Fibroblast of skin of right quadriceps (primary cell): ENCODE measurements at regions not wholly inside any gene's neighbourhood (a gene's known extent, or its start where the extent isn't known, plus 50 kb on each side); places are given as distances from the start of the nearest gene placed in this dataset.
A peak's percentile ranks its signal among the peaks of the same experiment; 100 is the strongest.
"Not testable (repeated sequence)": the region's sequence is repeated elsewhere in the genome, so short reads cannot be mapped to it uniquely, and the experiment has no call there.

ENCODE experiments used
- DNase-seq: peaks from one replicate; pipeline ENCODE4 v3.0.0-alpha.2; 2013

GRCh38 chr16:59586331-59586730, 852.2 kb upstream of the GOT2 start:
- no peak for DNase-seq

GRCh38 chr16:59574296-59574695, 840.2 kb upstream of the GOT2 start:
- DNase-seq = peak; percentile 3

DNA sequence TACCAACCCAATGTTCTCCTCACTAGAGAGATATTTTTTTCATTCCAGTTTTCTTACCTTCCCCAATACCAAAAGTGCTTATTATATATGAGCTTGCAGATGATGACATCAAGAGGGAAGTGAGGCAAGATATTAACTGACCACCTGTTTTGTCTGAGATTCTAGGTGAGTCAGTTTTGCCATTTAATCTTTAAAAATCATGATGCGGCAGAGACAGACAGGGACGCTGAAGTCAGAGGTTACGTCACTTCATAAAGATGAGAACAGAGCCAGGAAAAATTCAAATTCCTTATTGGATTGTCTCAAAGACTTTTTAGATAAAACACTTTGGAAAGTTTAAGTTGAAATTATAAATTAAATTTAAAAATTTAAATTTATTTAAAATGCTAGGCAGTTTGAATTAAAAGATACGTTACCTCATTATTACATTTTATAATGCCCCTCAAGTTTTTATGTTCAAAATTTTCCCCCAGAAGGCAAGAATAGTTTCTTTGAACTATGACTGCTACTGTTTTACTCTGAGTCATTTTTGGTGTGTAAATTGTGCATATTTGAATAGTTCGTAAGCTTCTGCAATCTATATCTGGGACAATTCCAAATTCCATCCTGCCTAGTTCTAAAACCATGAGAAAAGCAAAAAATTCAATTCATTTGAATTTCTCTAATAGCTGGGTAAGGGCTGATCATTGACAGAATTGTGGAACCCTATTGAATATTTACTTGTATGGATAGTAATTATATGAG, 839.6 kb upstream of the GOT2 start:
- peak; percentile 91 for DNase-seq

DNA sequence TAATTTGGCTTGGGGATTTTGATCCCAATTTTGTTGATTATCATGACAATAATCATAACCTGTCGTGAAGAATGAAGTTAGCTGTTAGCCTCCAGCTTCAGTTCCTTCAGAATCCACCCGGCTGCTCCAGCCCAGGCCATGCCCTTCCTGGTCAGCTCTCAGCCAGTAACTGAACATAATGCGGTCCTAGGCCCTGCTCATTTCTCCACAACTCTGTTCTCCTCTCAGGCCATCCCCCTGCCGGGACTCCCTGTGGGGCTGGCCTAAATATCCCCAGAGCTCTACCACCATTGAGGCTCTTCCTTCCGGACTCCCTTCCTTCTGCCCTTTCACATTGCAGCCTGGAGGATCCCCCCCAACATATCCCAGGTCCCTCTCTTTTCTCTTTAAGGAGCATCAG, 833.4 kb upstream of the GOT2 start:
- DNase-seq = no peak

DNA sequence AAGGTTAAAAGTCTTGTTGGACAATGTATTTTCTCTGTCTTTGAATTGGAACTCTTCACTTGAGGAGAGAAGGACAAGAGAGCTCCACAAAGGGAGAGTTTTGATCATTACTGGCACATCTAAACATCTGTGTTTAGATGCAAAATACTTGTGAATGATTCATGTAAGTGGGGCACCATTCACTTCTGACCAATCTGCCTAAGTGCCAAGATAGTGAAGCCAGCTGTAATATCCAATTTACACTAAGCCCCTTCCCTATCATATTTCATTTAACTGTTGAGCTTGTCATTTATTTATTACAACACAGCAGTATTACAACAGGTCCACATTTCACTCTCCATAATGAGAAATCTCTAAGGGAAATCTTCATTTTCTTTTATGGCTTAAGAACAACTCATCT, 832.3 kb upstream of the GOT2 start:
- DNase-seq = peak; percentile 5

- DNase-seq = no peak
Measured at GRCh38 chr16:59558679-59559078, 824.6 kb upstream of the GOT2 start.

GRCh38 chr16:59552164-59552563, 818.0 kb upstream of the GOT2 start:
- no peak for DNase-seq

DNA sequence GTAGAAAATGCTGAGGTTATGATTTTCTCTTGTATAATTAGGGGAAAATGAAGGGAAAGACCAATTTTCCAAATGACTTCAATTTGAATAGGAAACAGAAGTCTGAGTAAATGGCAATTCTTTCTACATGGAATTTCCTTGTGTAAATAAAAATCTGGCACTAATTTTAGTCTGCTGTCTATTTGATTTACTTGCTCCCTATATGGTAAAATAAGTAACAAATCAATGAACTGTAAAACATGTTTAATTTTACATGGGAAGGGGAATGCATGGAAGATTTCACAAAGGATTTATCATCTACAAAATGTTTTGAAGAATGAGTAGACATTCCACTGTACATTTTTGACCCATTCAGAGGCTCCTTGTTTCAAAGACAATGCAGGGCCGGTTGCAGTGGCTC, 811.6 kb upstream of the GOT2 start:
- DNase-seq = peak; percentile 51

- DNase-seq = peak; percentile 84
Measured at GRCh38 chr16:59543641-59544040, 809.5 kb upstream of the GOT2 start.

DNA sequence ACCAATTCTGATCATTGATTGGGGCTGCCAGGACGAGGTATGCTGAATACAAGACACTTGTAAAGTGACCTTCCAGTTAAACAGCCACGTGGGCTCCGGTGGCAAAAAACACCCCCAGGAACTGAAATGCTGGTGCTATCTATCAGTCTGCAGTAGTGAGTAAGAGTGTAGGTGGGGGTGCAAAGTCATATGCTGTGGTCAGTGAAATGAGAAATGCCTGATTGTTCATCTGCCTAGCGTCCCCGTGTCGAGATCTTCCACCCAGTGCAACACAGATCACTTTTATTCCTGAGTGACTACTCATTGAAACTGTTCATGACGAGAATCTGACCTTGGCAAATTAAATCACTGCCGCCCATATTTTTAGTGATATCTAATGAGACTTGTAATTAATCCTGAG, 806.5 kb upstream of the GOT2 start:
- no peak for DNase-seq

DNA sequence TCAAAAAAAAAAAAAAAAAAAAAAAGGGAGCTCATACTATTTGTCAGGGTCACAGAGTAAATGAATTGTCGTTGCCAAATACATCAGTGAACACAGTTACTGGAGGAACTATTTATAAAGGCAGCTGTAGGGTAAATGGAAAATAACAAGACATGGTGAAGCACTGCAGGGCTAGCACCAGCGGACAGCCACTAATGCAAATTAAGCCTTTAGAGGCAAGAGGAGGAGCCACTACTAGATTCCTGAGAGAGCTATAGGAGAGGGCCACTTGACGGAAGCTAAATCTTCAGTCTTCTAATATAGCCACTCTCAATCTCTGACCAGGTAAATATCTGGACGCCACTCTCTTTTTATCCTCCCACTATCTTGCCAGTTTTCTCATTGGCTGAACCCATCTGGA, 801.2 kb upstream of the GOT2 start:
- no peak for DNase-seq

DNA sequence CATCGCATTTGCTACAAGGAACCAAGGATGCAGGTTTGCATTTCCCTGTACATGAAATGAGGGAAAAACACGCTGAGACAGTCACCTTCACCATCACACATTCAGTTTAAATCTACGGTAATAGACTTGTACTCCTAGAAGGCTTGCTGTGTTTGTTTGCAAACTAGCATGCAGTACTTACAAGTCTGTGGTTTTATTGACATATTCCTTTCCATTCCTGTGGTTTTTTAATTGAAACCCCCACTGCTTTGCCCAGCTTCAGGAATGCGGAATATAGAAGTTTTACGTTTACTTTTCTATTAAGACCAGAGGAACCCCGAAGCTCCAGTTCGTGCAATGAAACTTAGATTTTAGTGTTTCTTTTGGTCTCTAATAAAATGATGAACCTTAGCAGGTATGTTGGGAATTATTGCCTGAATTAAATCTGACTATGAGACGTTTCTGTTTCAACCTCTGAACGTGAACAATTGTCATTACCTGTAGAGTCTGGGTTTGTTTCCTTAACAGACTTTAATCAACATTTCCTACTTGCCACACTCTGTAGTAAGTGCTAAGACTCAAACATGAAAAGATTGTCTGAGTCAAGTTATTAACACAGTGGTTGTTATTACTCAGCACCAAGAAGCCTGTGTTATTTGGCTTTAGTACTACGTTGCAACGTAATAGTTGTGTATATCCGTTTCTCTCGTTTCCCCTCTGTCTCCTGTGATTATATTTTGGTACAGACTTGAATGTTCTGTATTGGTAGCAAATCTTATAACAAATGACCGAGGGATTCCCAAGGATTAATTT, 793.3 kb upstream of the GOT2 start:
- peak; percentile 91 for DNase-seq

DNA sequence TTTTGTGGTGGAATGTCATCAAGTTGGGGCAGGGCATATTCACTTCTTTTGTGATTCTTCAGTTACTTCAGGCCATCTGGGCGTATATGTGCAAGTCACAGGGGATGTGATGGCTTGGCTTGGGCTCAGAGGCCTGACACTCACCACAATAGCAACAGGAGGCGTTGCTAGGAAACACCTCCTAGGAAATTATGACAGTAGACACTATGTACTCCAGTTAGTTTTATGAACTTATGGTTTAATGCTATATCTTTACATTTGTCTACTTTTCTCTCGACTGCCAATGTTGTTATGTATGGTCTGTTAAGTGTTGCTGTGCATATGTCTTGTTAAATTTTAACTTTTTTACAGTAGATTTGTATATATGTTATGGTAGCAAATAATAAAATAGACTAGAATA, 788.7 kb upstream of the GOT2 start:
- no peak for DNase-seq

DNA sequence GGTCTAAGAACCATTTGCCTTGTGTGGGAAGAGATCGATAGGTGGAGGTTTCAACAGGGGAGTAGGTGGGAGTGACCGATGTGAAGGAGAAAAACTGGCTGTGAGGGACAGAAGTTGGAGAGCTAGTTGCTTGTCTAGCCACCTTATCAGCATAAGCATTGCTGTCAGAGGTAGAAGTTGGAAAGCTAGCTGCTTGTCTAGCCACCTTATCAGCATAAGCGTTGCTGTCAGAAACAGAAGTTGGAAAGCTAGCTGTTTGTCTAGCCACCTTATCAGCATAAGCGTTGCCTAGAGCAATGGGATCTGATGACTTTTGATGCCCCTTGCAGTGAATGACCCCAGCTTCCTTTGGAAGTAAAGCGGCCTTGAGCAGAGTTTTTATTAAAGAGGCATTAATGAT, 784.6 kb upstream of the GOT2 start:
- DNase-seq = not testable (repeated sequence)

DNA sequence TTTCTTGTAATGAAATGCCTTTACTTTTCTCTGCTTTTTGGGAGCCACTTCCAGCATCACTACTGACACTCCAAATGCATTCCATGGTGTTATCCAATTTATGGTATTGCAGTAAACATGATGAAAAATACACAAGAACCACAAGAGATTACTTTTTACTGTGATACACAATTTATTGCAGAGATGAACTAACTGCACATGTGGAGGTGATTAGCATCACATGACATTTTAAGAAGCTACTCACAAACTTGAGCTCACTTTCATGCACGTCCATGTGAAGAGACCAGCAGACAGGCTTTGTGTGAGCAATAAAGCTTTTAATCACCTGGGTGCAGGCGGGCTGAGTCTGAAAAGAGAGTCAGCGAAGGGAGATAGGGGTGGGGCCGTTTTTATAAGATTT, 780.5 kb upstream of the GOT2 start:
- peak; percentile 41 for DNase-seq

DNA sequence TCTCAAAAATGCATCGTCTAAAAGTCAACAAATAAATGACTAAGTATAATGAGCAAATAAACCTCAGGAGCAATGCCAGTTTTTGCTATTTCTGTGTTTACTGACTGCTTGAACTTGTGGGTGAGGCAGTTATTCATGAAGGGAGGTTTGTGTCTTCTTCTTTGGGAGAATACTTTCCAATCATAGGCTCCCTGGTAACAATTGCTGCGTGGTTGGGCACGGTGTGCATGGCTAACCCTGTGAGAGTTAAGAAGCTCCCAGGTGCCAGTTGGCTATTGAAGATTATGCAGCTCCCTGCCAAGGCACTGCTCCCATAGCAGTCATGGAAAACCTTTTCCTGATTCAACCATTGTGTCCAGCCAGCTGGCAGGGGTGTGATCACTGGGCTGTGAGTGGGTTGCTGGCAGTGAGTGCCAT, 775.9 kb upstream of the GOT2 start:
- no peak for DNase-seq

- no peak for DNase-seq
Measured at GRCh38 chr16:59500601-59501000, 766.5 kb upstream of the GOT2 start.

- DNase-seq = no peak
Measured at GRCh38 chr16:59487067-59487466, 753.0 kb upstream of the GOT2 start.

DNA sequence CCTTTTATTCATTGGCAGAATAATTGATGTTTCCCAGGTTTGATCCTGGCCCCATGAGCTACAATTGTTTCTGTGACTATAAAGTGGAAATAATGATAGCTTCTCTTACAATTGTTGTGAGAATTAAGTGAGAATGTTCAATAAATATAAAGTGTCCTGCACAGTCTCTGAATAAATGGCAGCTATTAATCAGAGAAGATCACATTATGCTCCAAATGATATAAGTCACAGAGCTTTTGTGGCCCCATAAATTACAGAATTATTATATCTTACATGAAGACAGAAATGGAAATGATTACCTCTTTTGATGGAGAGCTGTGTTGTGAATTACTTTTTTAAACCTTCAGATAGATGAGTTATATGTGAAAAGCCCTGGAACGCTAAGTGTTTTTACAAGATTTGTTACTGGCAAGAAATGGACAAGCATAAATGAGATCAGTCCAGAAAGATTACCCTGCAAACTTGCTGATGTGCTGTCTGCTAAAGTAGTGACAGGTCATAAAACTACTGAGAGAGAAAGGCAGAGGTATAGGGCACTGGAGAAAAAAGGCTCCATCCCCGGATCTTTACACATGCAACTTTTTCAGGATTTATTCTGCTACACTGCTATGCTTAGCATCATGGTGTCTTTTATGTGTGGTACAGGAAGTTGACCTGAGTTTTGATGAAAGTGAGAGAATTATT, 750.9 kb upstream of the GOT2 start:
- DNase-seq = no peak

DNA sequence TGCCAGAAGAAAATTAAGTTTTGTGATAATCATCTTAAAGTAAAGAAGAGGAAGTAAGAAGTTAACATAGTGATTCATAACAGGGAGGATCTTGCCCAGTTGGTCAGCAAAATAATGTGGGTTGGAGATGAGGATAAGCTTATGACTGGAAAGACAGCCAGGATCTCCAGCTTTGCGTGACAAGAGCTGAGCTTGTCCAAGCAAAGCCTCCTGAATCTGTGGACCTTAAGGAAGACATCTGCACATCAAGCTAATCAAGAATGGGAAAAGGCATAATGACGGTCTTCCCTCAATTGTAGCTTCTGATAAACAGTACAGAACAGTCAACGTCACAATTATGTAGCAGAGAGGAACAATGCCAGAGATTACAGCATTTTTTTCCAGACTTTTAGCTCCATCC, 744.7 kb upstream of the GOT2 start:
- no peak for DNase-seq

DNA sequence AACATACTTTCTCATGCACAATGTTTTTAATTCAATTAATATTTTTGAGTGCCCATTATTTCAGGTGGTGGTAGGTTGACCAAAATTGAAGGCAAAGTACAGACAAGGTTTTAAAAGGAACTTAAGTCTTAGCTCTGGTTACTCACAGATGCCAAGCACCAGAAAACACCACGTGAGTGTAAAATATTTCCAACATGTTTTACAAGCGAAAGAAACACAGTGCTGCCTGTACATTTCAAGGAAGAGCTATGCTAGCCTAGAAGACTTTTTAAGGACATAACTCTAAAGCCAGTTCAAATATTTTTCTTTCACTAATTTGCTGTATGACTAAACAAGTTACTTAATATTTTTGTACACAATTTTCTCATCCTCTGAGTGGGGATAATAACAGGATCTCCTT, 736.4 kb upstream of the GOT2 start:
- no peak for DNase-seq

- peak; percentile 8 for DNase-seq
Measured at GRCh38 chr16:59469266-59469665, 735.1 kb upstream of the GOT2 start.

DNA sequence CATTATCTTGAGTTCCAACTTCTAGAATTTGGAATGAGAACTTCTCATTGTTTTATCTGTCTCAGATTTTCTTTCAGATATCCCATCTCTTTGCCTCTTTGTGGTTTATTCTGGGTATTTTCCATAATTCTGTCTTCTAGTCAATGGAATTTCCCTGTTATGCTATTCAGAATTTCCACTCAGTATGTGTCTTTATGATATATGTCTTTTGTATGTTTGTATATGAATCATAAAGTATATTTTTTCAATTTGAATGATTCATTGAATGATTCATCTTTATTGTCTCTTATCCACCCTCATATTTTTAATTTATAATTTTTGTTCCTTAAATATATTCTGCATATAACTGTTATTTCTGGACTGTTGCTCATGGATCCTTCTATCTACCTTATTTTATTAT, 729.7 kb upstream of the GOT2 start:
- DNase-seq = peak; percentile 47

DNA sequence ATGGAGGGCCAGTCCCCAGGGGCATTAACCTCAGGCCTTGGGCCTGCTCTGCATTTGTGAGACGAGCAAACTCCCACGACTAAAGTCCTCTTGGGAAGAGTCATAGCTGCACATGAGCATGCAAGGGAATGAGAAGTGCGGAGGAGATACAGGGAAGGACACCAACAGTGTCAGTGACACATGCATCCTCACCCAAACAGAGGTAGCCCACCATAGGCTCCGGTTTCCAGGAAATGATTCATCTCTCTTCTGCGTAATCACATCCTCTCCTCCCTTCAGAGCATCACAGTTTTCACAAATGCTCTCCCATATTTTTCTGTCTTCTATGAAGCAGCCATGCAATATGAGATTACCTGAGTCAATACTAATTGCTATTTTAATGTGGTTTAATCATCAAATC, 725.7 kb upstream of the GOT2 start:
- DNase-seq = peak; percentile 49
